Lower leg skin (tissue), 4 donors: ENCODE measurements at regions not wholly inside any gene's neighbourhood (a gene's known extent, or its start where the extent isn't known, plus 50 kb on each side); places are given as distances from the start of the nearest gene placed in this dataset.

Experiments
- DNase-seq, 2 donors: peaks; one replicate each; pipeline ENCODE4 v3.0.0-alpha.2; 2019; ENCODE audit warnings: low spot score in 2 of 2
- H3K4me3 ChIP-seq: fragments of 200-600 bp; sonication (generic); 2 replicates; pipeline ENCODE4 v1.5.1; 2017; ENCODE audit warnings: mild to moderate bottlenecking, low read depth; ENCODE audit not compliant: poor library complexity, severe bottlenecking
- CTCF ChIP-seq, 3 donors: fragments of 450-650 bp; IDR thresholded peaks; one replicate each; pipeline ENCODE4 v1.5.1; 2016; ENCODE audit warnings: antibody characterized with exemption in 3 of 3, mild to moderate bottlenecking in 3 of 3, moderate library complexity in 2 of 3
- POLR2A ChIP-seq, 2 donors: fragments of 450-650 bp; IDR thresholded peaks; one replicate each; pipeline ENCODE4 v1.6.1; 2016 to 2017; ENCODE audit warnings: antibody characterized with exemption in 2 of 2, mild to moderate bottlenecking in 1 of 2, moderate library complexity in 1 of 2
- WGBS, 2 donors: methylation state at CpG; one replicate each; pipeline ENCODE4 v1.1.5; 2018; 5-methylcytosine and 5-hydroxymethylcytosine counted together
- intact Hi-C: fragments of 100-400 bp; cut with DNase I; formaldehyde crosslinking; loops from one replicate; pipeline ENCODE4 v1.15.0; 2023; ENCODE audit warnings: low total_unique reads

DNA sequence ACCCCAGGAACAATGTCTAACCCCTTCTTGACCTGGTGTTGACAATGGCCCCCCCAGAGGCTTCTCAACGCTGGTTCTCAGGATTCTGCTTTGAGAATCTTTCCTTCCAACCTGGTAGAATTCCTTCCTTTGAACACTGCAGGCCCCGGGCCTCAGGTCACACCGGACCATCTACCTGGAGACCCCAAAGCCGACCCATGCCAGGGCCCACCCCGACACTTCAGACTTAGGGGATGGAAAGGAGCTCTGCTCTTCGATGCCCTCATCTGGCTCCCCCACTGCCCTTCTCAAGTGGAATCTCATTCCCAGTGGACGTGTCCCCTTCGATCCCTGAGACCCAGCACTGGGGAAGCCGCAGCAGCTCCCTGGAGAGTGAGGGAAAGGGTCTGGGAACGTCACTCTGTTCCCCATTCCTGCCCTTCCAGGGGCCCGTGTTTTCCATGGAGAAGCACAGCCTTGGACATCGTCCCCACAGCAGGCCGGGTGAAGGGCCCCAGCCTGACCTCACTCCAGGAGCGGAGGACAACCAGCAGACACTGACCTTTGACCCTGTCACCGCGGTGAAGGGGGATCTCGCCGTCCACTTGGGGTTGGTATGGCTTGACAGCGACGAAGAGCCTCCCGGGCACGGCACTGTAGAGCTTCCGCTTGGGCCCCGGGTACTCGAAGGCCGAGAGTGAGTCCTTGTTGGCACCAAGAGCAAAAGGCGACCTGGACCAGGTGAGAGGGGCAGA, 408.3 kb downstream of the CTTN start:
- DNase-seq, result no peak
- TF ChIP-seq CTCF (IDR thresholded peaks at IDR 0.05) (no peak), POLR2A (IDR thresholded peaks at IDR 0.05) (no peak)
- intact Hi-C loops, result no loop called here
- 93 to 94% methylated on average over 27 of the region's 27 CpGs for WGBS, 2 donors
- no peak overlapping the region for H3K4me3 ChIP-seq

GRCh38 chr11:70807195-70807543, 408.8 kb downstream of the CTTN start:
- intact Hi-C loops, result no loop called here
- no peak overlapping the region for H3K4me3 ChIP-seq
- TF ChIP-seq POLR2A (IDR thresholded peaks at IDR 0.05) (no peak), CTCF (IDR thresholded peaks at IDR 0.05) (no peak)
- DNase-seq, result no peak
- 85 to 91% methylated on average over 12 of the region's 12 CpGs for WGBS, 2 donors

DNA sequence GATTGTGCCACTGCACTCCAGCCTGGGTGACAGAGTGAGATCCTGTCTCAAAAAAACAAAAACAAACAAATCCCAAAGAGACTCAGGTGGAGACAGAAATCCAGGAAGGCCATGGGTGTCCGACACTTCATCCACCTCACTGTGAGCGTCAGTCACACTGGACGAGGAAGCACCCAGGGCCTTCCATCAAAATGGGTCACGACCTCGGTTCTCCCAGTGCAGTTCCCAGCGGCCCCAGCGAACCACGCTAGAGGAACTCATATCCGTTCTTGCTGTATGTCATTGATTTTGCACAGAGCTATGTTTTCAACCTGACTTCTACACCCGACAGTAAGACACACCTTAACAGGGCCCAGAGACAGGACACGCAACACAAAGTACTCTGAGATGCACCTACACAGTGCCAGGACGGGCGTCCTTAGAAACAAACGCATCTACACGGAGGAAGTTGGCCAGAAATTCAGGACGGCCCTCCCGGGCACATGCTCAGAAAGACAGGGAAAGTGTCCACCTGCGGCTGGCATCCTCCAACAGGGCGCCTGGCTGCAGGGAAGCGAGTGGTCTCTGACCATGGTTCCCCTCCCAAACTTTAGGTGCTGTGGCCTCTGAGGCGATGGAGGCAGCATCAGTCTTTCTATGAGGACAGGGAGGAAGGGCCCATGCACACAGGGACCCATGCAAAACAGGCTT, 410.5 kb downstream of the CTTN start:
- 89 to 91% methylated on average over 21 of the region's 21 CpGs for WGBS, 2 donors

DNA sequence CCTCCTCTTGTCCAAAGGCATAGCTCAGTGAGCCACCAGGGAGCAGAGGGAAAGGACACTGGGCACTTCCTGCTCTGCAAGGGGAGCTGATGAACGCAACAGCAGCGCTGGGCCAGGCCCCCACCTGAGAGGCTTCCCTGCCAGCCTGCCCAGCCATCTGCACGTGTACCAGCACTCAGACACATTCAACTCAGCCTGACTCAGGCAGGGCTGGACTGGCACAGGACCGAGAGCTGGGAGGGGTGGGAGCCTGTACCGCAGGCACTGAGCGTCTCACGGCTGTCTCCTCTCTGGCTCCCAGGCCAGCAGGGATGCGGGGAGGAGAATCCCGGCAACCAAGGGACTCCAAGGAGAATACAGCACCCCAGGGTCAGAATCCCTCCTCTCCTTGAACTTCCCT, 411.8 kb downstream of the CTTN start:
- intact Hi-C loops, result loop anchor here (10.0 kb wide), 1 partner anchor 645 kb away; the partner anchor contains the start of gene NADSYN1
- TF ChIP-seq POLR2A (IDR thresholded peaks at IDR 0.05) (no peak), CTCF (IDR thresholded peaks at IDR 0.05) (no peak)
- WGBS, 2 donors, result 67 to 85% methylated on average over 5 to 9 of the region's 9 CpGs
- no peak for DNase-seq
- no peak overlapping the region for H3K4me3 ChIP-seq

More for the DNA sequence above, 410.5 kb downstream of the CTTN start:
- TF ChIP-seq CTCF (IDR thresholded peaks at IDR 0.05) (no peak), POLR2A (IDR thresholded peaks at IDR 0.05) (no peak)
- no peak for DNase-seq
- H3K4me3 ChIP-seq, result no peak overlapping the region
- intact Hi-C loops, result no loop called here

DNA sequence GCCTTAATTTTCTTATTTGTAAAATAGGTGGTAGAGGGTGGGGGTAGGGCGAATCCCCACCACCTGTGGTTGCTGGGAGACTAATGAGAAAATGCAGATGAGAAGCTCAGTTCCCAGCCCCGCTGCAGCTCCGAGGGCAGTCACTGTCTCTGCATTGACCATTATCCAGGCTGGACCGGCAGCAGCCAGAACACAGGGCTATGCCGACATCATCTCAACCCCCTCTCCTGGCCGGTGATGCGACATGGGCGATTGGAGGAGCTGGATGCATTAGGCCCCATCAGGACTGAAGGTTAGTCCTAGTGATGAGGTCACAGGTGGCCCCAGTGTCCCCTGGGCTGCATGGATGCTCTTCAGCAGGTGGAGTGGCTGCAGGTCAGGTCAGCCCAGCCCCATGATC, 412.4 kb downstream of the CTTN start:
- 89 to 90% methylated on average over 7 to 8 of the region's 8 CpGs for WGBS, 2 donors
- intact Hi-C loops, result loop anchor here (10.0 kb wide), 1 partner anchor 644 kb away; the partner anchor contains the start of gene NADSYN1
- no peak for TF ChIP-seq POLR2A (IDR thresholded peaks at IDR 0.05)
- DNase-seq, result no peak
- H3K4me3 ChIP-seq, result no peak overlapping the region

- intact Hi-C loops, result loop anchor here (10.0 kb wide), 1 partner anchor 643 kb away; the partner anchor contains the start of gene NADSYN1
- TF ChIP-seq CTCF (IDR thresholded peaks at IDR 0.05), result no peak
- no peak for TF ChIP-seq POLR2A (IDR thresholded peaks at IDR 0.05)
- no peak overlapping the region for H3K4me3 ChIP-seq
- DNase-seq, result no peak
- WGBS, 2 donors, result 85 to 100% methylated on average over 1 of the region's 1 CpG
Measured at GRCh38 chr11:70811483-70811882, 413.2 kb downstream of the CTTN start.
